GM12878 (cell line): ENCODE measurements at regions not wholly inside any gene's neighbourhood (a gene's known extent, or its start where the extent isn't known, plus 50 kb on each side); places are given as distances from the start of the nearest gene placed in this dataset.

Experiments used
- ESRRA ChIP-seq: IDR thresholded peaks from 2 replicates; pipeline ENCODE4 v1.6.1; 2012; ENCODE audit warnings: mild to moderate bottlenecking, low read length, improper control_type of control experiment
- GABPA ChIP-seq: IDR thresholded peaks from 2 replicates; pipeline ENCODE4 v1.6.1; 2014; ENCODE audit warnings: antibody characterized with exemption, low read depth, mild to moderate bottlenecking, inconsistent platforms
- LARP7 ChIP-seq: fragments of 450-650 bp; IDR thresholded peaks from 2 replicates; pipeline ENCODE4 v1.6.1; 2017; ENCODE audit warnings: mild to moderate bottlenecking
- MXI1 ChIP-seq: fragments of 150-350 bp; IDR thresholded peaks from 2 replicates; pipeline ENCODE4 v1.6.1; 2011; ENCODE audit warnings: low read depth, mild to moderate bottlenecking, inconsistent platforms, low read length, improper control_type of control experiment
- POLR2A ChIP-seq: IDR thresholded peaks from 2 replicates; pipeline ENCODE4 v1.6.1; 2011; ENCODE audit warnings: low read depth, mild to moderate bottlenecking, low read length
- SIN3A ChIP-seq: IDR thresholded peaks from 2 replicates; pipeline ENCODE4 v1.6.1; 2012; ENCODE audit warnings: low read depth, low read length, improper control_type of control experiment
- SREBF2 ChIP-seq: IDR thresholded peaks from 2 replicates; pipeline ENCODE4 v1.6.1; 2012; ENCODE audit warnings: mild to moderate bottlenecking, low read length
- ZNF622 ChIP-seq: fragments of 450-650 bp; IDR thresholded peaks from 2 replicates; pipeline ENCODE4 v1.6.1; 2017; ENCODE audit warnings: mild to moderate bottlenecking, inconsistent platforms
- ZSCAN29 ChIP-seq: fragments of 450-650 bp; IDR thresholded peaks from 2 replicates; pipeline ENCODE4 v1.6.1; 2017; ENCODE audit warnings: mild to moderate bottlenecking, moderate library complexity
- ZZZ3 ChIP-seq: IDR thresholded peaks from 2 replicates; pipeline ENCODE4 v1.6.1; 2011; ENCODE audit warnings: low read depth; ENCODE audit not compliant: control insufficient read depth, insufficient read length
- TF ChIP-seq, protein P1 (sequence below), 3 experiments: IDR thresholded peaks in 2 of 3; conservative IDR thresholded peaks in 1 of 3; 2 replicates each; pipeline ENCODE4 v1.5.1; 2011; ENCODE audit warnings: low read depth in 3 of 3, low read length in 3 of 3, mild to moderate bottlenecking in 3 of 3, control low read depth in 2 of 3, moderate library complexity in 2 of 3, inconsistent platforms in 1 of 3, mixed read lengths in 1 of 3; ENCODE audit not compliant: control insufficient read depth in 2 of 3, insufficient read depth in 1 of 3; ENCODE audit errors: extremely low read depth in 1 of 3
- TF ChIP-seq, protein P2 (sequence below): IDR thresholded peaks from 2 replicates; pipeline ENCODE4 v1.6.1; 2012; ENCODE audit warnings: low read depth, low read length, improper control_type of control experiment
- TF ChIP-seq, protein P3 (sequence below): fragments of 450-650 bp; conservative IDR thresholded peaks from 2 replicates; pipeline ENCODE4 v1.6.1; 2017; ENCODE audit warnings: mild to moderate bottlenecking, moderate library complexity
- TF ChIP-seq, protein P4 (sequence below): IDR thresholded peaks from 2 replicates; pipeline ENCODE4 v1.6.1; 2011; ENCODE audit warnings: low read depth, low read length, improper control_type of control experiment, borderline replicate concordance

DNA sequence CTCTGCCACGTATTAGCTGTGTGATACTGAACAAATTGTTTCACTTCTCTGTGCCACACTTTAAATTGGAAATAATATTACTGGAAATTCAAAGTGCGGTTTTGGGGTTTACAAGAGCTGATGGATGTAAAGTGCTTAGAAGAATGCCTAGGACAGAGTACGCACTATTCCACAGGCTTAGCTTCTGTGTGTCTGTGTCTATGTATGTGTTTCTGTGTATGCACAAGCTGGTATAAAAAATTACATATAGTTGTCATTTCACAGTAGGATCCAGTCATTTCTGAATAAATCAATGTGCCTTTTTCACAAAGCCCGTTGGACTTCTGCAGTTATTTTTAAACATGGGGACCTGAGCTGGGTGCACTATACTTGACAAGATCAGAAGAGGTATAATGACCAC is 370.4 kb downstream of the TUSC7 start:
- TF ChIP-seq, protein P1, sequence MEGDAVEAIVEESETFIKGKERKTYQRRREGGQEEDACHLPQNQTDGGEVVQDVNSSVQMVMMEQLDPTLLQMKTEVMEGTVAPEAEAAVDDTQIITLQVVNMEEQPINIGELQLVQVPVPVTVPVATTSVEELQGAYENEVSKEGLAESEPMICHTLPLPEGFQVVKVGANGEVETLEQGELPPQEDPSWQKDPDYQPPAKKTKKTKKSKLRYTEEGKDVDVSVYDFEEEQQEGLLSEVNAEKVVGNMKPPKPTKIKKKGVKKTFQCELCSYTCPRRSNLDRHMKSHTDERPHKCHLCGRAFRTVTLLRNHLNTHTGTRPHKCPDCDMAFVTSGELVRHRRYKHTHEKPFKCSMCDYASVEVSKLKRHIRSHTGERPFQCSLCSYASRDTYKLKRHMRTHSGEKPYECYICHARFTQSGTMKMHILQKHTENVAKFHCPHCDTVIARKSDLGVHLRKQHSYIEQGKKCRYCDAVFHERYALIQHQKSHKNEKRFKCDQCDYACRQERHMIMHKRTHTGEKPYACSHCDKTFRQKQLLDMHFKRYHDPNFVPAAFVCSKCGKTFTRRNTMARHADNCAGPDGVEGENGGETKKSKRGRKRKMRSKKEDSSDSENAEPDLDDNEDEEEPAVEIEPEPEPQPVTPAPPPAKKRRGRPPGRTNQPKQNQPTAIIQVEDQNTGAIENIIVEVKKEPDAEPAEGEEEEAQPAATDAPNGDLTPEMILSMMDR (IDR thresholded peaks at IDR 0.05 in 2 of 3, conservative IDR thresholded peaks at IDR 0.05 in 1 of 3; ENCODE audit: control insufficient read depth in 2 of 3, extremely low read depth in 1 of 3, insufficient read depth in 1 of 3, low read depth in 3 of 3, low read length in 3 of 3), result no peak
- TF ChIP-seq LARP7 (no peak), GABPA (no peak), POLR2A (no peak), SREBF2 (no peak), ZNF622 (no peak), SIN3A (no peak), ZZZ3 (no peak), MXI1 (no peak), ZSCAN29 (no peak), ESRRA (no peak)
- TF ChIP-seq, protein P2, sequence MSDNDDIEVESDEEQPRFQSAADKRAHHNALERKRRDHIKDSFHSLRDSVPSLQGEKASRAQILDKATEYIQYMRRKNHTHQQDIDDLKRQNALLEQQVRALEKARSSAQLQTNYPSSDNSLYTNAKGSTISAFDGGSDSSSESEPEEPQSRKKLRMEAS, result no peak
- TF ChIP-seq, protein P3, sequence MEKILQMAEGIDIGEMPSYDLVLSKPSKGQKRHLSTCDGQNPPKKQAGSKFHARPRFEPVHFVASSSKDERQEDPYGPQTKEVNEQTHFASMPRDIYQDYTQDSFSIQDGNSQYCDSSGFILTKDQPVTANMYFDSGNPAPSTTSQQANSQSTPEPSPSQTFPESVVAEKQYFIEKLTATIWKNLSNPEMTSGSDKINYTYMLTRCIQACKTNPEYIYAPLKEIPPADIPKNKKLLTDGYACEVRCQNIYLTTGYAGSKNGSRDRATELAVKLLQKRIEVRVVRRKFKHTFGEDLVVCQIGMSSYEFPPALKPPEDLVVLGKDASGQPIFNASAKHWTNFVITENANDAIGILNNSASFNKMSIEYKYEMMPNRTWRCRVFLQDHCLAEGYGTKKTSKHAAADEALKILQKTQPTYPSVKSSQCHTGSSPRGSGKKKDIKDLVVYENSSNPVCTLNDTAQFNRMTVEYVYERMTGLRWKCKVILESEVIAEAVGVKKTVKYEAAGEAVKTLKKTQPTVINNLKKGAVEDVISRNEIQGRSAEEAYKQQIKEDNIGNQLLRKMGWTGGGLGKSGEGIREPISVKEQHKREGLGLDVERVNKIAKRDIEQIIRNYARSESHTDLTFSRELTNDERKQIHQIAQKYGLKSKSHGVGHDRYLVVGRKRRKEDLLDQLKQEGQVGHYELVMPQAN, result no peak
- TF ChIP-seq, protein P4, sequence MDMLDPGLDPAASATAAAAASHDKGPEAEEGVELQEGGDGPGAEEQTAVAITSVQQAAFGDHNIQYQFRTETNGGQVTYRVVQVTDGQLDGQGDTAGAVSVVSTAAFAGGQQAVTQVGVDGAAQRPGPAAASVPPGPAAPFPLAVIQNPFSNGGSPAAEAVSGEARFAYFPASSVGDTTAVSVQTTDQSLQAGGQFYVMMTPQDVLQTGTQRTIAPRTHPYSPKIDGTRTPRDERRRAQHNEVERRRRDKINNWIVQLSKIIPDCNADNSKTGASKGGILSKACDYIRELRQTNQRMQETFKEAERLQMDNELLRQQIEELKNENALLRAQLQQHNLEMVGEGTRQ, result no peak
